ENCODE measurements at regions not wholly inside any gene's neighbourhood (a gene's known extent, or its start where the extent isn't known, plus 50 kb on each side); places are given as distances from the start of the nearest gene placed in this dataset.

DNA sequence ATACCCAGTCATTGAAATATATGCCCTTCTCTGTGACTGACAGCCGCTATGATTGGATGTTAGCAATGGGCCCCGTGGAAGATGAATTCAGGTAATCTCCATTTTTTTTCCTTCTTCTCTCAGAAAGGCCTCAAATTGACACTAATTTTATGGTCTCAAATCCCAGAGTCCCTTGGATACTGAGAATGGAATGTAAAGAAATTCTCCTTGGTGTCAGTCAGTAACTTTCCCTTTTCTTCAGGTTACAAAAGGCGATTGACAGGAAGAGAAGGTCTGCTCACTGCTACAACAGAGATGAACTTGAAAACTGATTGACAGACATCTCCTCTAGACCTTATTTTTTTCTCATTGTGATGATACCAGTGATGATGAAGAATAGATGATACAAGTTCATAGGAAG is 748.3 kb downstream of the MAT2B start:
- Histone ChIP-seq H3K4me3 (no peak overlapping the region), H3K9me2 (replicated peaks; ENCODE audit: insufficient read depth) (no peaks in the 10 kb centered on the region), H3K9me3 (ENCODE audit: low read depth) (no peaks in the 10 kb centered on the region), H3K79me2 (no peaks in the 10 kb centered on the region), H2AFZ (no peak overlapping the region), H4K20me1 (ENCODE audit: insufficient read depth, poor library complexity, severe bottlenecking) (no peaks in the 10 kb centered on the region), H3K4me2 (no peak overlapping the region), H3K27me3 (no peaks in the 10 kb centered on the region), H3K27ac (no peak overlapping the region), H3K36me3 (replicated peaks; ENCODE audit: insufficient read depth, low read depth) (no peaks in the 10 kb centered on the region), H3K4me1 (ENCODE audit: insufficient read depth) (no peaks in the 10 kb centered on the region)
- TF ChIP-seq CTCF (IDR thresholded peaks at IDR 0.05; ENCODE audit: poor library complexity) (no peak), EZH2phosphoT487 (IDR thresholded peaks at IDR 0.05; ENCODE audit: low read depth, severe bottlenecking, unreplicated experiment) (no peak), EZH2 (IDR thresholded peaks at IDR 0.05; ENCODE audit: borderline replicate concordance) (no peak)
- 89% methylated on average over 3 of the region's 3 CpGs for WGBS (ENCODE audit: low lambda C conversion rate, missing lambda C conversion rate)
- DNase-seq (ENCODE audit: low spot score), result no peak

DNA sequence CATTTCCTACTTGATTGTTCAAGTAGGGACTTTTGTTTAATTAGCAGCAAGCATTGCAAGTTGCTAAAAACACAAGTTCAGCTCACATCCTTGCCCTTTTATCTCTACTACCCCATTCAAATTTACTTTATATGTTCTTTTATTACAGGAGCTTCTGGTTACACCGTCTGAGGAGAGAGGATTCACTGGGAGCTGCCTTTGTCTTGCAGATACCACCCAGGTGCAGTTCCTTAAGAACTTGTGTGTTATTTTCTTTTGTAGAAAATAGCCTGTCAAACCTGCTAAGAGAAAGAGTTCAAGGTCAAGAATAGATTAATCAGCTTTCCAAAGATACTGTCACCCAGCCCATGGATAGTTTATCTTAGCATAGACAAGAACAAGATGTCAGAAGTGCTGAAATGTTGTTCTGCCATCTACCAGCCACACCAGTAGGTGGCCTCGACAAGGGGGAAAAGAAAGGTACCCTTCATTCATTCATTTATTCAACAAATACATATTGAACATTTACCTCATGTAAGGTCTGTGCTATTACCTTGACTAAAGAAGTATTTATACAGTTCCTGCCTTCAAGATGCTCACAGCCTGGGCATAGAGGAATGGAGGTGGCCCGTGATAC is 750.3 kb downstream of the MAT2B start:
- no peaks in the 10 kb centered on the region for H3K79me2 ChIP-seq
- H3K27ac ChIP-seq, result no peak overlapping the region
- H3K9me2 ChIP-seq (replicated peaks; ENCODE audit: insufficient read depth), result no peaks in the 10 kb centered on the region
- no peak overlapping the region for H3K4me2 ChIP-seq
- no peaks in the 10 kb centered on the region for H4K20me1 ChIP-seq (ENCODE audit: insufficient read depth, poor library complexity, severe bottlenecking)
- no peak for DNase-seq (ENCODE audit: low spot score)
- no peak overlapping the region for H2AFZ ChIP-seq
- 67% methylated on average over 3 of the region's 3 CpGs for WGBS (ENCODE audit: low lambda C conversion rate, missing lambda C conversion rate)
- no peak overlapping the region for H3K4me3 ChIP-seq
- no peak for TF ChIP-seq EZH2phosphoT487 (IDR thresholded peaks at IDR 0.05; ENCODE audit: low read depth, severe bottlenecking, unreplicated experiment)
- TF ChIP-seq EZH2 (IDR thresholded peaks at IDR 0.05; ENCODE audit: borderline replicate concordance), result no peak
- TF ChIP-seq CTCF (IDR thresholded peaks at IDR 0.05; ENCODE audit: poor library complexity), result peak; percentile 1
- H3K27me3 ChIP-seq, result no peaks in the 10 kb centered on the region
- no peaks in the 10 kb centered on the region for H3K4me1 ChIP-seq (ENCODE audit: insufficient read depth)
- no peaks in the 10 kb centered on the region for H3K36me3 ChIP-seq (replicated peaks; ENCODE audit: insufficient read depth, low read depth)
- no peaks in the 10 kb centered on the region for H3K9me3 ChIP-seq (ENCODE audit: low read depth)

DNA sequence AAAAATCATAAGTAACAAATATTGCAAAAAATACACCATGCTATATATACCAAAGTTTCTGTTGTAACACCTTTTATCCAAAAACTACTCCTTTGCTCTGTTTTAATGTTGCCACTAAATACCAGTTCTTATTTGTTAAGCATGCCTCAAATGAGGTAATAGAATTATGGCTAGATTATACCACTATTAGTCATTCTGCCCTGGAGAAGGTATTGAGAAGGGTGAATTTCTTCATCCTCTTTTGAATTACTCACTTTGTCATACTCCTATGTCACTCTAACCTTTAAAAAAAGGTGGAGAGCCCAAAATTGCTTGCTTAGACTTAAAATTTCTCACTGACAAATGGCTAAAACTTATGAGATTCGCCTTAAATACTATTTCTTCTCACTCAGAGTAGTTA is 750.9 kb downstream of the MAT2B start:
- Histone ChIP-seq H3K79me2 (no peaks in the 10 kb centered on the region), H3K4me3 (no peak overlapping the region), H2AFZ (no peak overlapping the region), H3K4me1 (ENCODE audit: insufficient read depth) (no peaks in the 10 kb centered on the region), H4K20me1 (ENCODE audit: insufficient read depth, poor library complexity, severe bottlenecking) (no peaks in the 10 kb centered on the region), H3K9me2 (replicated peaks; ENCODE audit: insufficient read depth) (no peaks in the 10 kb centered on the region), H3K27me3 (no peaks in the 10 kb centered on the region), H3K27ac (no peak overlapping the region), H3K4me2 (no peak overlapping the region), H3K9me3 (ENCODE audit: low read depth) (no peaks in the 10 kb centered on the region), H3K36me3 (replicated peaks; ENCODE audit: insufficient read depth, low read depth) (no peaks in the 10 kb centered on the region)
- DNase-seq (ENCODE audit: low spot score), result no peak
- TF ChIP-seq CTCF (IDR thresholded peaks at IDR 0.05; ENCODE audit: poor library complexity), result no peak
- no peak for TF ChIP-seq EZH2 (IDR thresholded peaks at IDR 0.05; ENCODE audit: borderline replicate concordance)
- TF ChIP-seq EZH2phosphoT487 (IDR thresholded peaks at IDR 0.05; ENCODE audit: low read depth, severe bottlenecking, unreplicated experiment), result no peak
- WGBS (ENCODE audit: low lambda C conversion rate, missing lambda C conversion rate), result 97% methylated on average over 1 of the region's 1 CpG

Measured in hepatocyte (in vitro differentiated cells).